ENCODE measurements at regions not wholly inside any gene's neighbourhood (a gene's known extent, or its start where the extent isn't known, plus 50 kb on each side); places are given as distances from the start of the nearest gene placed in this dataset.

- H3K9me3 ChIP-seq (ENCODE audit: insufficient read depth, low read length, severe bottlenecking): no peaks in the 10 kb centered on the region
- H3K4me2 ChIP-seq (ENCODE audit: insufficient read depth, low read length): no peak overlapping the region
- DNase-seq: no peak
- ATAC-seq (ENCODE audit: insufficient read depth, low read depth): no peak
- H3K9ac ChIP-seq (ENCODE audit: low read depth, low read length): no peak overlapping the region
- H3K27me3 ChIP-seq (ENCODE audit: insufficient read depth, low read length, poor library complexity): no peaks in the 10 kb centered on the region
- H3K4me3 ChIP-seq (ENCODE audit: low read depth in 1 of 2, low read length in 2 of 2): no peak overlapping the region
- H2AFZ ChIP-seq (ENCODE audit: low read depth, low read length): no peak overlapping the region
- H3K27ac ChIP-seq (ENCODE audit: low read length): no peak overlapping the region
- H4K20me1 ChIP-seq (ENCODE audit: insufficient read depth, low read length): no peaks in the 10 kb centered on the region
- no peaks in the 10 kb centered on the region for H3K4me1 ChIP-seq (ENCODE audit: insufficient read depth, low read length)
- H3K36me3 ChIP-seq (ENCODE audit: insufficient read depth, low read length): no peaks in the 10 kb centered on the region
- TF ChIP-seq CTCF (IDR thresholded peaks at IDR 0.05; ENCODE audit: borderline replicate concordance, extremely low read depth, low read length, poor library complexity, severe bottlenecking): no peak
- TF ChIP-seq EZH2 (IDR thresholded peaks at IDR 0.05; ENCODE audit: borderline replicate concordance, low read depth, low read length, severe bottlenecking): no peak
- H3K79me2 ChIP-seq (ENCODE audit: insufficient read depth, low read length): no peaks in the 10 kb centered on the region
These were observed 1085.2 kb downstream of the NSUN3 start for GRCh38 chr3:95148107-95148506.

- DNase-seq: no peak
- Histone ChIP-seq H3K9ac (ENCODE audit: low read depth, low read length) (no peak overlapping the region), H3K79me2 (ENCODE audit: insufficient read depth, low read length) (no peaks in the 10 kb centered on the region), H3K36me3 (ENCODE audit: insufficient read depth, low read length) (no peaks in the 10 kb centered on the region), H3K4me1 (ENCODE audit: insufficient read depth, low read length) (no peaks in the 10 kb centered on the region), H3K4me2 (ENCODE audit: insufficient read depth, low read length) (no peak overlapping the region), H3K27ac (ENCODE audit: low read length) (no peak overlapping the region), H2AFZ (ENCODE audit: low read depth, low read length) (no peak overlapping the region), H3K9me3 (ENCODE audit: insufficient read depth, low read length, severe bottlenecking) (no peaks in the 10 kb centered on the region), H4K20me1 (ENCODE audit: insufficient read depth, low read length) (no peaks in the 10 kb centered on the region), H3K4me3 (ENCODE audit: low read depth in 1 of 2, low read length in 2 of 2) (no peak overlapping the region), H3K27me3 (ENCODE audit: insufficient read depth, low read length, poor library complexity) (no peaks in the 10 kb centered on the region)
- TF ChIP-seq CTCF (IDR thresholded peaks at IDR 0.05; ENCODE audit: borderline replicate concordance, extremely low read depth, low read length, poor library complexity, severe bottlenecking): no peak
- TF ChIP-seq EZH2 (IDR thresholded peaks at IDR 0.05; ENCODE audit: borderline replicate concordance, low read depth, low read length, severe bottlenecking): no peak
- no peak for ATAC-seq (ENCODE audit: insufficient read depth, low read depth)
These were observed 1088.7 kb downstream of the NSUN3 start for GRCh38 chr3:95151590-95151989.

GRCh38 chr3:95154766-95155165, 1091.9 kb downstream of the NSUN3 start:
- no peak for TF ChIP-seq CTCF (IDR thresholded peaks at IDR 0.05; ENCODE audit: borderline replicate concordance, extremely low read depth, low read length, poor library complexity, severe bottlenecking)
- TF ChIP-seq EZH2 (IDR thresholded peaks at IDR 0.05; ENCODE audit: borderline replicate concordance, low read depth, low read length, severe bottlenecking): no peak
- Histone ChIP-seq H2AFZ (ENCODE audit: low read depth, low read length) (no peak overlapping the region), H3K79me2 (ENCODE audit: insufficient read depth, low read length) (no peaks in the 10 kb centered on the region), H3K27me3 (ENCODE audit: insufficient read depth, low read length, poor library complexity) (no peaks in the 10 kb centered on the region), H4K20me1 (ENCODE audit: insufficient read depth, low read length) (no peaks in the 10 kb centered on the region), H3K4me3 (ENCODE audit: low read depth in 1 of 2, low read length in 2 of 2) (no peak overlapping the region), H3K36me3 (ENCODE audit: insufficient read depth, low read length) (no peaks in the 10 kb centered on the region), H3K4me2 (ENCODE audit: insufficient read depth, low read length) (no peak overlapping the region), H3K9me3 (ENCODE audit: insufficient read depth, low read length, severe bottlenecking) (no peaks in the 10 kb centered on the region), H3K9ac (ENCODE audit: low read depth, low read length) (no peak overlapping the region), H3K4me1 (ENCODE audit: insufficient read depth, low read length) (no peaks in the 10 kb centered on the region), H3K27ac (ENCODE audit: low read length) (no peak overlapping the region)
- ATAC-seq (ENCODE audit: insufficient read depth, low read depth) (no peak), DNase-seq (no peak)

- Histone ChIP-seq H4K20me1 (ENCODE audit: insufficient read depth, low read length) (no peaks in the 10 kb centered on the region), H2AFZ (ENCODE audit: low read depth, low read length) (no peak overlapping the region), H3K27ac (ENCODE audit: low read length) (no peak overlapping the region), H3K79me2 (ENCODE audit: insufficient read depth, low read length) (no peaks in the 10 kb centered on the region), H3K4me2 (ENCODE audit: insufficient read depth, low read length) (no peak overlapping the region), H3K4me1 (ENCODE audit: insufficient read depth, low read length) (no peaks in the 10 kb centered on the region), H3K27me3 (ENCODE audit: insufficient read depth, low read length, poor library complexity) (no peaks in the 10 kb centered on the region), H3K9me3 (ENCODE audit: insufficient read depth, low read length, severe bottlenecking) (no peaks in the 10 kb centered on the region), H3K36me3 (ENCODE audit: insufficient read depth, low read length) (no peaks in the 10 kb centered on the region), H3K4me3 (ENCODE audit: low read depth in 1 of 2, low read length in 2 of 2) (no peak overlapping the region), H3K9ac (ENCODE audit: low read depth, low read length) (no peak overlapping the region)
- ATAC-seq (ENCODE audit: insufficient read depth, low read depth) (no peak), DNase-seq (no peak)
- TF ChIP-seq CTCF (IDR thresholded peaks at IDR 0.05; ENCODE audit: borderline replicate concordance, extremely low read depth, low read length, poor library complexity, severe bottlenecking) (no peak), EZH2 (IDR thresholded peaks at IDR 0.05; ENCODE audit: borderline replicate concordance, low read depth, low read length, severe bottlenecking) (no peak)
These were observed 1099.9 kb downstream of the NSUN3 start for GRCh38 chr3:95162794-95163193.

All from DND-41 (cell line).